ENCODE measurements at regions not wholly inside any gene's neighbourhood (a gene's known extent, or its start where the extent isn't known, plus 50 kb on each side); places are given as distances from the start of the nearest gene placed in this dataset.
"Not testable (repeated sequence)": the region's sequence is repeated elsewhere in the genome, so short reads cannot be mapped to it uniquely, and the experiment has no call there.

- no peak for DNase-seq
These were observed 172.3 kb upstream of the SOX6 start for GRCh38 chr11:16528639-16529038.

DNA sequence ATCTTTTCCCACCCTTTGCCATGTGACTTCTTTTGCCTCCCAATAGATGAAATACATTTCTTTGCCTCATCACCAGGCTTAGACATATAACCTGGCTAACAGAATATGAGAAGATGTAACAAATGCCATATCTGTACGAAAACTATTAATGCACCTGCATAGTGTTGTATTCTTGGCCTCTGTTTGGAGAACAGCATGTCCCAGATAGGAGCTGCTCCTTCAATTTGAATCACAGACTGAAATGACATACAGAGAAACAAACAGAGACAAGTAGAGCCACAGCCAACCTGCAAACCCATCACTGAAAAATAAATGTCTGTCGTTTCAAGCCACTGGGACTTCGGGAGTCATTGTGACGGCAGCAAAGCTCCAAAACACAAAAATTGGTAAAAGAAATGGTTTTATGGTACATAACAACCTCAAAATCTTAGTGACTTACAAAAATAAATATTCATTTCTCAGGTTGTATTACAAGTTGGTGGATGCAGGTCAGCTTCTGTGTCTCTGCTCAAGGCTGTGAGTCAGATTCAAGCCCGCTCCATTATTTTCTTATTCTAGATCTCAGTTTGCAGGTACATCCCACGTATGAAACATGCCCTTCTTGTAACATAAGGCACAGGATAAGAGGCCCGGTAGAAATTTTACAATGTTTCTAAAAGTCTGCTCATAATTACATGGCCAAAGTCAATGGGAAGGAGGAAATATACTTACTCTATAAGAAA is 171.3 kb upstream of the SOX6 start:
- no peak for DNase-seq

DNA sequence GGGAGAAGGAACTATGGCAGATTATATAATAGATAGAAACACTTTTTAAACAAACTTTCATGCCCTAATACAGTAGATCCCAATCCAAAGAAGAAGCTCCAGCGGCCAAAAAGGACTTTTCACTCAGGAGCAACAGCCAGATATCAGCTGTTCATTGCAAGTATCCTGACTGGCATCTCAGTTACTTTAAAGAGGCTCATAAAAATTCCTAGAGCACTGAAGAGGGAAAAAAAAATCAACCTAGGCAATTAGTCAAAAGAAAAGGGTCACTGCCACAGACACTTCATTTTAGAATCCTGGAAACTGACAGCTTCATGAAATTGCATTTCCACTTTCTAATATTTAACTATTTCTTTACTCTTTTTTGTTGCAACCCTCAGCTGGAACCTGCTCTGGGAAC is 170.6 kb upstream of the SOX6 start:
- DNase-seq = no peak

DNA sequence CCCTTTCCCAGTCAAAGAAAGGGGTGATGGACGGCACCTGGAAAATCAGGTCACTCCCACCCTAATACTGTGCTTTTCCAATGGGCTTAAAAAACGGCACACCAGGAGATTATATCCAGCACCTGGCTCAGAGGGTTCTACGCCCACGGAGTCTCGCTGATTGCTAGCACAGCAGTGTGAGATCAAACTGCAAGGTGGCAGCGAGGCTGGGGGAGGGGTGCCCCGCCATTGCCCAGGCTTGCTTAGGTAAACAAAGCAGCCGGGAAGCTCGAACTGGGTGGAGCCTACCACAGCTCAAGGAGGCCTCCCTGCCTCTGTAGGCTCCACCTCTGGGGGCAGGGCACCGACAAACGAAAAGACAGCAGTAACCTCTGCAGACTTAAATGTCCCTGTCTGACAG is 164.4 kb upstream of the SOX6 start:
- DNase-seq = not testable (repeated sequence)

- DNase-seq = no peak
These were observed 156.5 kb upstream of the SOX6 start for GRCh38 chr11:16512899-16513241.

DNA sequence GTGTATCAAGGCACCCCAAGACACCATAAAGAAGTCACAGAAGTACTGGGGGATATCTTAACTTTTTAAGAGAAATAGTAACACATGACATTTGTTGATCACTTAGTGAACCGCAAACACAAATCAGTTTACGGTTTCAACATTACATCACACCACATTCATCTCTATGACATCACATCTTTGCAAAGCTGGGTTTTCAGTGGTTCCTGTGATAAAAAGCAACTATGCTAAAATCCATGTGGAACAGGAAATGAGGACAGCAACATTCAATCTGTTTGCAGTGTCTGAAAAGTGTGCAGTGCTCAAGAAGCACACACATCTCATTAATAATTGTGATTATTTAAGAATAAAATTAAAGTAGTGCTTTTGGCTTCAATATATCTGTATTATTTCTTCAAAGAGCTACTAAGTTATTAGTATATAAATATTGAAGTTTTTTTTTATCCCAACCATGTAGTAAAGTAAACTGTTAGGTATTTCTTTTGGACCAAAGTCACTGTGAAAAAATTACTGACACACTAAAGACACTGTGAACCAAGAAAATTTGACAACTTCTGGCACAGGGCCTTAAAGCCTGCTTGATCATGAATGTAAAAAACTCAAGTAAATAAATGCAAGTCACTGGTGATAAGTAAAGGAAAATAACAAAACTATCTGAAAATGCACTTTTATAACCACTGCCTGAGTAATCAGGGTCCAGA is 156.0 kb upstream of the SOX6 start:
- no peak for DNase-seq

DNA sequence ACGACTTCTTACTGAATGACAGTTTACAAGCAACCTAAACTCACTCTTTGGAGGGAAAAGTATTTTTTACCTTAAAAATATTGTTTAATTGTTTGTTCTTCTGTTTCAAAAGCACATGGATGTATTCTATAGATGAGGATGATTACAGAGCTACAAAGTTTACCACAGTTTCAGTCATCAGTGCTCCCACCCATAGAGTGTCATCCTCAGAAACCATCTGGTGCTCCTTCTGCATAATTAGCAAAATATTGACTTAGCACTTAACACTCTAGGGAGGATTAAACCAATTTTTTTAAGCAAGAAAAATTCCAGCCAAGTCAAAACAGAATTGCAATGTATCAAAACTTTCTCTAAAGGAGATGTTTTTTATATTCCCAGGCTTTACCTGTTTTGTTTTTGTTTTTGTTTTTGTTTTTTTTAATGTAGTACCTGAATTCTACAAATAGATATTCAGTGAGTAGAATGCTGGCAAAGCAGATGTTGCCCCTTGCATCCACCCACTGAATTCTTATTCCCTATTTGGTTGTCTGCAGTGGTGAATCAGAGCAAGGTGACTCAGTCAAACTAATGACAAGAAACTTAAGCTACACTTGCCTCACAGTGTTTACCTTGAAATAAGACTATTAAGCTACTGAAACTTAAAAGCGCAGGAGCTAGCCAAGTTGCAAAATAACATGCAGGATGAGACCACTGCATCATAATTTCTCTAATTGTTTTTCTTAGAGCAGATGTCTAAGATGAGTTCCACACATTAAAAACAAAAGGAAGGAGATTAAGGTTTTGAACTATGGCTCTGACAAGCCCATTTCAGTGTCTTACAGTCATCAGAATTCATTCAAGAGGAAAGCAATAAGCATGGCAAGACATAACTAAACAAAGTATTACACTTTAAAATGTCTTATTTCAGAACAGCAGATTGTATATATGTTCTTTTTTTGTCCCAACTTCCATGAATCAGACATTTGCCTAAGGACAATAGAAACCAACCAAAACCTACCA is 155.1 kb upstream of the SOX6 start:
- peak; percentile 30 for DNase-seq

- DNase-seq = no peak
These were observed 149.1 kb upstream of the SOX6 start for GRCh38 chr11:16505481-16505880.

GRCh38 chr11:16503891-16504290 is 147.5 kb upstream of the SOX6 start:
- DNase-seq = not testable (repeated sequence)

GRCh38 chr11:16494918-16495691 is 138.8 kb upstream of the SOX6 start:
- DNase-seq = no peak

DNA sequence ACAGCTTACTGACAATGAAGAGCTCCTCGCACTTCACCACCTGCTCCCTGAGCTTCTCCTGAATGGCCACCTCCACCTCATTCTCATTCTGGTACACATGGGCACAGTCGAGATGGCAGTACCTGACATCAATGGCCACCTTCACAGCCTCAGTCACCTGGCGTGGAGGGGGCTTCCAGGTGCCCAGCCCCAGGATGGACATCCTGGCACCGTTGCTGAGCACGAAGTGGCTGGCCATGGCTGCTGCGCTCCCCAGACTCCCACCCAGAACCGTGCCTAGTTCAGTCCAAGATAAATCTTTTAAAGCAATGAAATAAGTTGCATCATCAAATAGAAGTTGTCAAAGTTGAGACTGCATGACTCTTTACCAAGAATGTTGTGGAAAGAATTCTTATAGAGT is 128.1 kb upstream of the SOX6 start:
- DNase-seq = no peak

DNA sequence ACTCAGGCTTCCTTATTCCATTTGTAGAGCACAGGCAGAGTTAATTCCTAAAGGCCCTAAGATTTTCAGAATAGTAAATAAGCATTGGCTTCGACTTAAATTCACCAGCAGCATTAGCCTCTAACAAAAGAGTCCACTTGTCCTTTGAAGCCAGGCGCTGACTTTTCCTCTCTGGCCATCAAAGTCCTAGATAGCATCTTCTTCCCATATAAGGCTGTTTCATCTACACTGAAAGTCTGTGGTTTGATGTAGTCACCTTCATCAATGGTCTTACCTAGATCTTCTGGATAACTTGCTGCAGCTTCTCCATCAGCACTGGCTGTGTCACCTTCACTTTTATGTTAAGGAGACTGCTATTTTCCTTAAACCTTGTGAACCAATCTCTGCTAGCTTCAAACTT is 118.3 kb upstream of the SOX6 start:
- no peak for DNase-seq

DNA sequence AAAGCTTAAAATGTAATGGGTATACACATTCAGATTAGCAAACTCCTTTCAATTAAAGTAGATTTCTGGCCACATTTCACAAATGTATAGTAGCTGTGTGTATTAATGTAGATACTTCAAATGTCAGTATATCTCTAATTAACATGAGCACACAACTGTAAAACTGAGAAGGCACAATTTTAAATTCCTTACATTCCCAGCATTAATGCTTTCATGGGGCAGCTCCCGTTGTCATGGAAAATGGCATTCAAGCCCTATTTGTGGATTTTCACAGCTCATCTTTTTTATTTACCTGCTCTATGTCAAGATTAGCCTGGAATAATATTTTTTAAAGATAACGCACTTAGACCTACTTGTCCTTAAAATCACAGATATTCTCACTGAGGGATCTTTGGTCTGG is 113.6 kb upstream of the SOX6 start:
- DNase-seq = no peak

DNA sequence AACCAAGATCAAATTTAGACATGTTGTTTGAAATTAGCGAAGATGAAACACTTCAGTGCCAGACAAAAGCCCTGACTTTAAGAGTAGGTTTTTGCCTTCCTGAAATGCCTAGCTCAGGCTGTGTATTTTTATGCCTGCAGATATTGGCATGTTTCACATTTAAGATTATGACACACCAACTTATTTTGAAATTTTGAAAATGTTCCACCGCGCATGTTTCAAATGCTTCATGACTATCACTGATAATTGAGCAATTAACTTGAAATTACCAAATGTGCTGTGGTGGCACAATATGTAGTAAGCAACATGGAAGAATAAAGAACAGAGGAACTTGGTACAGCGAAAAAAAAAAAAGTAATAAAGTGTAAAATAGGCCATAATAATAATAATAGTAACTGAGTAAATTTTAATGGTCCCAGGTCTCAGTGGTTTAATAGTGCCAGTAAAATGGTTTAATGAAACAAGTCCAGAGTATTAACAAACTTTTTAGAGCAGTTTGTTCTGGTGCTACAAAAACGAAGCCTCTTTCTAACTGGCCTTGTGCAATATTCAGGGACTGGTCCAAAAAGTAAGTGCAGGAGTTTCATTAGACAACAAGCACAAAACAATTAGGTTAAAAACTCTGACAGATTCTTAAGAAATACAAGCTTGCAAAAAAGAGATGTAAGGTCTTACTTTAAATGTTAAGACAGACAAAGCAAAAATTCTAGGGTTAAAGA is 112.5 kb upstream of the SOX6 start:
- DNase-seq = no peak

DNA sequence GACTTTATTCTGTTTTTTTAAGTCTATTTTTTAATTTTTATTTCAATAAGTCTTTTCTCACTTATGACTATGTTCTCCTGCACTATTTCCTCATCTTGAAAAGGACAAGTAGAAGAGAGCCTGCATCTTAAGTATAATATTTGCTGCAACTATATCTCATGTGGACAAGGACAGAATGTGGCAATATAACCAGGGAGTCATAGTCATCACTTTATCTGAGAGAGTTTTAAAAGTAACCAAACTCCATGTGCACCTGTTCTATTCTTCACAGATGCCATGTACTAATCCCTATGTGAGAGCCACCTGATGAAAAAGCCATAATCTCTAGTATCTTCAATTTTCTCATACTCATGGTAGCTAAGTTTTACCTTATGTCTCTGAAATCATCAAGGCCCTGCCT is 104.2 kb upstream of the SOX6 start:
- DNase-seq = no peak

- DNase-seq = no peak
These were observed 100.0 kb upstream of the SOX6 start for GRCh38 chr11:16456366-16456765.

DNA sequence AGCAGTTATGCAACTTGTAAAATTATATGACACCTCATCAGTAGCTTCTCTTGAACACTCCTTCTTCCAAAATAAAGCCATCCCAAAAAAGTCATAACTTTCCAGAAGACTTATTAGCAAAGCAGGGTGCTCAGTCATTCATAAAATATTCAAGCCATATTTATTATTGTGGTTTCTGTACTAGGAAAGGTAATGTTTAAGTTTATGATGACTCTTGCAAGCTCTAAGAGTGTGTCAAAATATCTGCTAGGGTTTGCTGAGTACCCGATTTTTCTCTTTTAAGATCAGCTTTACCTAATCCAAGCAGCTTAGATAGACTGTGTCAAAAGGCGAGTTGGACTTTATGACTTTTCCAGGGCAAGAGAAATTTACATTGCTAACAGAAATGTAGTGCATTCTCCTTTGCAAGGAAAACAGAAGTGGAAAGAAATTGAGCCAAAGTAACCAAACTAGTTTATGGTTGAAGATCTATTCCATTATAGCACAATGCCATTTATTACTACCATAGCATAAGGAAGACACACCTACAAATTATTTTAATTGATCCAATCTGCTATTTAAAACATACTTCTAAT is 98.0 kb upstream of the SOX6 start:
- DNase-seq = no peak

GRCh38 chr11:16448123-16448717 is 91.9 kb upstream of the SOX6 start:
- no peak for DNase-seq

- no peak for DNase-seq
These were observed 85.1 kb upstream of the SOX6 start for GRCh38 chr11:16441461-16441860.

GRCh38 chr11:16440136-16440535 is 83.8 kb upstream of the SOX6 start:
- DNase-seq = peak; percentile 22

- DNase-seq = no peak
These were observed 77.7 kb upstream of the SOX6 start for GRCh38 chr11:16434036-16434435.
